GM19452 (cell line): ENCODE measurements at regions not wholly inside any gene's neighbourhood (a gene's known extent, or its start where the extent isn't known, plus 50 kb on each side); places are given as distances from the start of the nearest gene placed in this dataset.
"Not testable (repeated sequence)": the region's sequence is repeated elsewhere in the genome, so short reads cannot be mapped to it uniquely, and the experiment has no call there.

Experiments
- ATAC-seq: cut with Tn5 transposase; IDR thresholded peaks from one replicate; pipeline ENCODE4 v1.9.1; 2021; ENCODE audit not compliant: unreplicated experiment

DNA sequence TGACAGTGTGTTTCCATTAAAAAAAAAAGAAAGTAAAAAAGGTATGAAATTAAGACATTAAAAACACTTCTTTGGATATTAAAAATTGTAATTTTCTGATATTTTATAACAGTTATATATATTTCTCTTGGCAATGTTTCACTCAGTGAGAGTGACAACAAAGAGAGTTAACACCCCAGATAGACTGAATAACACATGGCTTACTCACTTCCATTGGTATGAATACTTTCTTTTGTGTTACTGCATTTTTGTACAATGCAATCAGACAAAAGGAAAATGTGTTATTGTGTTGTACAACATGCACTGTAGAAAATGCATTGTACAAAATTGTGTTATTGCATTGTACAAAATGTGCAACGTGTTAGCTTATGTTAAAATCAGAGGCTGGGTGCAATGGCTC lies 676.6 kb upstream of the AMELY start:
- ATAC-seq = not testable (repeated sequence)

DNA sequence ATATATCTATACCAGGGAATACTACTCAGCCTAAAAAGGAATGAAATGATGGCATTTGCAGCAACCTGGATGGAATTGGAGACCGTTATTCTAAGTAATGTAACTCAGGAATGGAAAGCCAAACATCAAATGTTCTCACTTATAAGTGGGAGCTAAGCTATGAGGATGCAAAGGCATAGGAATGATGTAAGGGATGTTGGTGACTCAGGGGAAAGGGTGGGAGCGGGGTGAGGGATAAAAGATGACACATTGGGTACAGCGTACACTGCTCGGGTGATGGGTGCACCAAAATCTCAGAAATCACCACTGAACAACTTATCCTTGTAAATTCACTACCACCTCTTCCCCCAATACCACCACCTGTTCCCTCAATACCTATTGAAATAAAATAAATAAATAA lies 651.0 kb upstream of the AMELY start:
- ATAC-seq = no peak

DNA sequence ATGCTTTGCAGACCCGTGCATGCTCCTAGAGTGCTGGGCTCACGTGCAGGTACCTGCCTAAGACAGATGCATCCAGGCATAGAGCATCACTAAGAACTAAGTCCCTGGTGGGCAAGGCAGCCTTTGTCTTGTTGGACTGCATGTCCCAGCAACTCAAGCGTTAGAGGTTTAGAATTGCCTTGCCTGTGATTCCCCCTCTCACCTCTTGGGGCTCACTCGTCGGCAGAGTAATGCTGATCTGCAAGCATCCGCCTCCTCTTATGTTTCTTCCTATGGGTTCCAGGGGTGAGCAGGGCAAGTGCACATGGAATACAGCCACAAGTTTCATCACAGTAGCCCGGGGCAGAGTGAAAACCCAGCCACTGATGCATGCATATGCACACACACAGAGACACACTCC lies 646.1 kb upstream of the AMELY start:
- ATAC-seq = no peak

- ATAC-seq = no peak
These were observed 643.5 kb upstream of the AMELY start for GRCh38 chrY:7555006-7555405.

DNA sequence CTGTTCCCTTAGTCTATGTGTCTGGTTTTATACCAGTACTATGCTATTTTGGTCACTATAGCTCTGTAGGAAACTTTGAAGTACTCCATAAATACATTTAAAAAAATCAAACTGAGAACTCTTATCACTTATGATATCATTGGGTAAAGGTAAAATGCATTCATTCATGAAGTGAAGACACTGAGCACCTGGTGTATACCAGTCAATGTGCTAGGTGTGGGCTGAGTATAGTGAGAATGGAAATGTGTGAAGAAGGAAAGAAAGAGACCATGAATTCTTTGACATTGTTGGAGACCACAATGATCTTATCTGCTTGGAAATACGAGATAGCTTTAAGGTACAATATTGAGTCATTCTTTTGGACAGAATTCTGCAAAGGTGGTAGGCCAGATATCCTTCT lies 633.5 kb upstream of the AMELY start:
- no peak for ATAC-seq

- ATAC-seq = no peak
These were observed 632.7 kb upstream of the AMELY start for GRCh38 chrY:7544172-7544770.

- no peak for ATAC-seq
These were observed 632.0 kb upstream of the AMELY start for GRCh38 chrY:7543506-7543905.

DNA sequence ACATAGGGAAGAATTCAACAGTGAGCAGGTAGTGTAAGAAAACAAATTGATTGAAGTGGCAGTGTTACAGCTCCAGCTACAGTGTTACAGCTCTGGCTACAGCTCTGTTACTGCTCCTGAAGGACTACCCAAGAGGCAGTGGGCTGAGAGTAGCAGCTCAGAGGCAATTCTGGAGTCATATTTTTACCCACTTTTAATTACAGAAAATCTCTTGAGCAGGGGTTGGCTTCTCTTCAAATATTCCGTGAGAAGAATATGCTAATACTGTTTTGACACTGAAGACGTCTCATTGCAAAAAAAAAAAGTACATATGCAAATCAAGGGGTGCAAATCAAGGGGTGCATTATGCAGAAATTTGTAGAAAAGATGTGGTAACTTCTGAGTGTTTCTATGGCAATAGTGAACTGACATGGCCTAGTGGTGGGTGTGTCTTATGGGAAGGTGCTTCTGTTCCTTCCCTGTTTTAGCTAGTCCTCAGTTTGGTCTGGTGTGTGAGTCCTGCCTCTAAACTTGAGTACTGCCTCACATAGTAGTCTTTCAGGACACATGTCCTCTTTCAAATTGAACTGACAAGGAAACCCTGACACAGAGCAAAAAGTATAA lies 630.8 kb upstream of the AMELY start:
- no peak for ATAC-seq

GRCh38 chrY:7529396-7529795 lies 617.8 kb upstream of the AMELY start:
- ATAC-seq = no peak

GRCh38 chrY:7527568-7527967 lies 616.0 kb upstream of the AMELY start:
- not testable (repeated sequence) for ATAC-seq

DNA sequence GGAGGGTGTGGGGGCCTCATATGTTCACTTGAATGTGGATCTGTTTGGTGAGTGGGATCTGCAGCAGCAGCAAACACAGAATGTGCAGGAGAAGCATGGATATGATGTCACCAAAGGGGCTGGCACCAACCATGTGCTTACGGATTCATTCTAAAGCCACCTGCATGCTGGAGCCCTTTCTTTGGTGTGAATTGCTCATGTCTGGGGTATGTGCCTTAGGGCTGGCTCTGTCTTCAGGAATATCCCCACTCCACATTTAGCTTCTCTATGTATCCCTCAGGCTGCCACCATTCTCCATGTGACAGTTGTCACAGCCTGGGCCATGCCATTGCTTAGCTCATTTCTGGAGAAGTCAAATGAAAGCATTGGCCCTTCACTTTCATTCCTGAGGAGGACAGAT lies 606.8 kb upstream of the AMELY start:
- ATAC-seq = no peak

- no peak for ATAC-seq
These were observed 604.7 kb upstream of the AMELY start for GRCh38 chrY:7516268-7516667.

- no peak for ATAC-seq
These were observed 604.3 kb upstream of the AMELY start for GRCh38 chrY:7515812-7516211.

- ATAC-seq = no peak
These were observed 591.3 kb upstream of the AMELY start for GRCh38 chrY:7502896-7503295.

DNA sequence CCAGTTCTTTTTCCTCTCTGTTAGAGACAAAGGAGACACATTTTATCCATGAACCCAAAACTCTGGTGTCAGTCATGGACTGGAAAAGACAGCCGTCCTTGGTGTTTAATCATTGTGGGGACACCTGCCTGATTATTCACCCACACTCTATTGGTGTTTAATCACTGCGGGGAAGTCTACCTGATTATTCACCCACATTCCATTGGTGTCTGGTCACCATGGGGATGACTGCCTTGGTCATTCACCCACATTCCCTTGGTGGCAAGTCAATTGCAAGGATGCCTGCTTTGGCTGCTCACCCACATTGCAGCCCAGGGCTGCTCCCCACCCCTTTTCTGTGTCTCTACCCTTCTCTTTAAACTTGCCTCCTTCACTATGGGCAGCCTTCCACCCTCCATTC lies 589.7 kb upstream of the AMELY start:
- no peak for ATAC-seq

DNA sequence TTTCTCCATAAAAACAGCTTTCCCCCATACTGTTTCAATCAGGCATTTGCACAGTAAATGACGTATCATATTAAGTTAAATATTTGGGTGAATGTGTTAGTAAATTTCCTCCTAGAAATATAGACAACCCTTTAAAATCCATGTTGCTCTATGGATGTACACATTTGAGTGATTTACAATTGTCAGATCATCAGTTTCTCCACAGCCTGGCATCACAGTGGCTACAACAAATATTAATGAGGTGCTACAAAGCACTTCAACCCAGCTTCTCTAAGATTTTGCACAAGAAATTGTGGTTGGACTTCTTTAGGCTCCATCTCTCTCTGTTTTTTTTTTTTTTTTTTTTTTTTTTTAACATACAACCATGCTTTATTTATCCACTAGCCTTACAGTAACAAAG lies 584.4 kb upstream of the AMELY start:
- ATAC-seq = no peak

GRCh38 chrY:7484455-7485285 lies 573.1 kb upstream of the AMELY start:
- not testable (repeated sequence) for ATAC-seq

- ATAC-seq = no peak
These were observed 560.4 kb upstream of the AMELY start for GRCh38 chrY:7471976-7472375.

GRCh38 chrY:7470037-7470436 lies 558.5 kb upstream of the AMELY start:
- ATAC-seq = no peak

DNA sequence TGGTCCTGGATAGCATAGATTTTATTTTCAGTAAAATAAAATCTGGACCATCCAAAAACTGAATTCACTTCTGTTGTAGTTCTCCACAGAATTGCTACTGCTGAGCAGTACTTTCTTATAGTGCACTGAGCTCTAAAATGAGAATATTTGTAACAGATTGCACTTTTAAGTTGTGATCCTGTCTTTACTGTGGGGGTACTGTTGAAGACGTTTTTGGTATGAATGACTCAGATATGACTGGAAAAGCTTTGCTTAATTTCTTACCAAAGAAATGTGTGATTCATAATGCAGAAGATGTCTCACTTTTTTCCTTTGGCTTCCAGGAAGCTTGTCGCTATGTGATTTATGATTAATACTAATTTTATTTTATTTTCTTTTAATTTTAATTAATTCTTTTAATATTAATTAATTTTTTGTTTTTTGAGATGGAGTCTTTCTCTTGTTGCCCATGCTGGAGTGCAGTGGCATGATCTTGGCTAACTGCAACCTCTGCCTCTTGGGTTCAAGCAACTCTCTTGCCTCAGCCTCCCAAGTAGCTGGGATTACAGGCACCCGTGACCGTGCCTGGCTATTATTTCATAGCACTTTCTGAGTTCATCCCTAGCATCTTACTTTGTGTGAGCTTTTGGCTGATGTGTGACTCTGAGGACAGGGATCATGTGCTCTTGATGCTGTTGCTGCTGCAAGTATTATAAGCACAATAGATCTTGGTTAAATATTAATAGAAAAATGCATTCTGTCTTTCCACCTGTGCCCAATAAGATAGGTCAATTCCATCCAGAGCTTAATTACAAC lies 557.6 kb upstream of the AMELY start:
- no peak for ATAC-seq

DNA sequence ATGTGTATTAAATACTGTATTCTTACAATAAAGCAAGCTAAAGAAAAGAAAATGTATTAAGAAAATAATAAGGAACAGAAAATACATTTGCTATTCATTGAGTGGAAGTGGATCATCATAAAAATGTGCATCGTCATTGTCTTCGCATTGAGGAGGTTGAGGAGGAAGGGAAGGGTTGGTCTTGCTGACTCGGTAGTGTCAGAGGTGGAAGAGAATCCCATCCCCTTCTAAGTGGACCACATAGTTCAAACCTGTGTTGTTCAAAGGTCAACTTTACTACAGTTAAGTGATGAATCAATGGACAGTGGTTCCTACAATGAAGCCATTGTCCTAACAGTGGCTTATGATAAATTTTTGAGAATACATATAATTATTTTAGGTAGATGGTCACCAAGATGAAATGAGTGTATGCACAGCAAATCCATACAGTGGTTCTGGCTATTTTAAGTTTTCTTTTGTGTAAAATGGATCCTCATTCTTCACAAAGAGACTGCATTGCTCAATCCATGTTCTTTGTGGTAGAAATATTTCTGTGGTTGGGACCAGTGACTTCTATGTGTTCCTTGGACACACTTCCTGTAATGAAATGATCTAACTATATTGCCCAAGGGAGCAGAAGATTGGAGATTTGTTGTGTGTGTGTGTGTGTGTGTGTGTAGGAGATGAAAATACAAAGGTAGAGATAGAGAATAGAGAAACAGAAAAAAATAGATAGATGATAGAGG lies 556.4 kb upstream of the AMELY start:
- no peak for ATAC-seq
